Erythroblast (primary cell): ENCODE measurements at regions not wholly inside any gene's neighbourhood (a gene's known extent, or its start where the extent isn't known, plus 50 kb on each side); places are given as distances from the start of the nearest gene placed in this dataset.

Experiments used
- GATA1 ChIP-seq: IDR thresholded peaks from 2 replicates; pipeline ENCODE4 v1.6.1; 2011; ENCODE audit warnings: low read depth, mild to moderate bottlenecking, control low read depth, low read length, moderate library complexity
- POLR2A ChIP-seq: IDR thresholded peaks from 2 replicates; pipeline ENCODE4 v1.6.1; 2011; ENCODE audit warnings: mild to moderate bottlenecking, low read length

GRCh38 chr10:90591629-90592028 is 266.2 kb downstream of the HTR7 start:
- TF ChIP-seq POLR2A (no peak), GATA1 (no peak)
